RWPE1 (cell line): ENCODE measurements at regions not wholly inside any gene's neighbourhood (a gene's known extent, or its start where the extent isn't known, plus 50 kb on each side); places are given as distances from the start of the nearest gene placed in this dataset.

Experiments
- CTCF ChIA-PET: fragments of 350-600 bp; sonication (Branson Sonifier 250); formaldehyde crosslinking; extraction: SDS; loops from one replicate; lab custom pipeline; 2021; lab: Yijun Ruan, JAX
- POLR2A ChIA-PET: fragments of 400-600 bp; formaldehyde crosslinking; extraction: SDS; loops from one replicate; lab custom pipeline; 2020; ENCODE audit warnings: antibody characterized with exemption; ENCODE audit not compliant: low non-redundant PET; lab: Yijun Ruan, JAX
- DNase-seq: peaks from one replicate; pipeline ENCODE4 v3.0.0; 2012; ENCODE audit warnings: low spot score
- H3K27ac ChIP-seq: fragments of 450-650 bp; 2 replicates; pipeline ENCODE4 v1.5.1; 2017
- TF ChIP-seq, protein P1 (sequence below): fragments of 450-650 bp; conservative IDR thresholded peaks from 2 replicates; pipeline ENCODE4 v1.5.1; 2017; ENCODE audit warnings: low read depth, mild to moderate bottlenecking

DNA sequence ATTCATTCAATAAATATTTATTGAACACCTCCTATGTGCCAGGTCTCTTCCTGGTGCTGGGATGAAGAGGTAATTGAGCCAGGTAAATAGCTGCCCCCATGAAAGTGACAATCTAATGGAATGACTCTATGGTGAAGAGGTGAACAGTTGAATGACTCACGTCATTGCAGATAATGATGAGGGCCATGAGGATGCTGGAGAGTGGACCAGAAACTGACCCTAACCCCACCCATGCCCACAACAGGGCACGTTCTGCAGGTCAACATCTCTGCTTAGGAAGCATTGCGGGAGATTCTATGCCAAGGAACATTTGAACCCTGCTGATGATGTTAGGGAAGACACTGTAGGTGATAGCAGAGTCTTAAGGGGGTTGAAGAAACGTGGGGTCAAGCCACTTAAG lies 788.9 kb upstream of the TBX3 start:
- ChIA-PET POLR2A (no interaction called here), CTCF (no interaction called here)
- no peak overlapping the region for H3K27ac ChIP-seq
- TF ChIP-seq, protein P1, sequence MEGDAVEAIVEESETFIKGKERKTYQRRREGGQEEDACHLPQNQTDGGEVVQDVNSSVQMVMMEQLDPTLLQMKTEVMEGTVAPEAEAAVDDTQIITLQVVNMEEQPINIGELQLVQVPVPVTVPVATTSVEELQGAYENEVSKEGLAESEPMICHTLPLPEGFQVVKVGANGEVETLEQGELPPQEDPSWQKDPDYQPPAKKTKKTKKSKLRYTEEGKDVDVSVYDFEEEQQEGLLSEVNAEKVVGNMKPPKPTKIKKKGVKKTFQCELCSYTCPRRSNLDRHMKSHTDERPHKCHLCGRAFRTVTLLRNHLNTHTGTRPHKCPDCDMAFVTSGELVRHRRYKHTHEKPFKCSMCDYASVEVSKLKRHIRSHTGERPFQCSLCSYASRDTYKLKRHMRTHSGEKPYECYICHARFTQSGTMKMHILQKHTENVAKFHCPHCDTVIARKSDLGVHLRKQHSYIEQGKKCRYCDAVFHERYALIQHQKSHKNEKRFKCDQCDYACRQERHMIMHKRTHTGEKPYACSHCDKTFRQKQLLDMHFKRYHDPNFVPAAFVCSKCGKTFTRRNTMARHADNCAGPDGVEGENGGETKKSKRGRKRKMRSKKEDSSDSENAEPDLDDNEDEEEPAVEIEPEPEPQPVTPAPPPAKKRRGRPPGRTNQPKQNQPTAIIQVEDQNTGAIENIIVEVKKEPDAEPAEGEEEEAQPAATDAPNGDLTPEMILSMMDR = no peak
- no peak for DNase-seq

DNA sequence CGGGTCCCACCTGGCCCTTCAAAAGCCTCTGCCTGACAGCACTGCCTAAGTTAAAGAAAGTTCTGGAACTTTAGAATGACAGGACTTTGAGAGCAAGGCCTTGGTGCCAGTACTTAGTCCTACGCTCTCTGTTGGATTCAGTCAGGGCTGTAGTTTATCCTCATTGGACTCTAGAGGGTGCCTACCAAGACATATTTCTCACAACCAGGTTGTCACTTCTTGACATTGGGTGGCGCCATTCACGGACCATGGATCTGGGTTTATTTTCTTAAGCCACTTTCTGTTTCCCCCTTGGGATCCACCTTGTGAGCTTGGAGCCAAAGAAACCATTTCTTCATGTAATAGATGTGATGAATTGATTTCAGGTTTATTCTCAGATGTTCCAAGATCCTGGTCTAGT lies 787.0 kb upstream of the TBX3 start:
- H3K27ac ChIP-seq = no peak overlapping the region
- DNase-seq = no peak
- CTCF ChIA-PET = no interaction called here
- TF ChIP-seq, protein P1 = no peak
- POLR2A ChIA-PET = no interaction called here

DNA sequence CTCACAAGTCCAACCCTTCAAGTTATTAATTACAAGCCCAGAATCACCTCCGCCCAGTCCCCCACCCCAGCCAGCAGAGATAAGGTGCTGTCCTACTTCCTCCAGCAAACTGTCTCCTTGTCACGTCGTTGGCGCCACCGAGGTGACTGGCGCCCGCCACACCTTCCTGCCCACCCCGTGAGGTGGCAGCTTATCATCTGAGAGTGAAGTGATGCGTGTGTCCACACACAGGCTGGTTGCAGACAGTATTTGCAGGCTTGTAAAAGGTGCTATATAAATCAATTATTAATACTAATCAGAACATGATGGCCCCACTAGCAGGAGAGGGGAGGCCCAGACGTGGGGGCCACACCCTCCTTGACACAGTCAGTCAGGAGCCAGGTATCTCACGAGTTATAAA lies 786.6 kb upstream of the TBX3 start:
- no peak for DNase-seq
- POLR2A ChIA-PET = no interaction called here
- no peak overlapping the region for H3K27ac ChIP-seq
- TF ChIP-seq, protein P1 = no peak
- CTCF ChIA-PET = no interaction called here

DNA sequence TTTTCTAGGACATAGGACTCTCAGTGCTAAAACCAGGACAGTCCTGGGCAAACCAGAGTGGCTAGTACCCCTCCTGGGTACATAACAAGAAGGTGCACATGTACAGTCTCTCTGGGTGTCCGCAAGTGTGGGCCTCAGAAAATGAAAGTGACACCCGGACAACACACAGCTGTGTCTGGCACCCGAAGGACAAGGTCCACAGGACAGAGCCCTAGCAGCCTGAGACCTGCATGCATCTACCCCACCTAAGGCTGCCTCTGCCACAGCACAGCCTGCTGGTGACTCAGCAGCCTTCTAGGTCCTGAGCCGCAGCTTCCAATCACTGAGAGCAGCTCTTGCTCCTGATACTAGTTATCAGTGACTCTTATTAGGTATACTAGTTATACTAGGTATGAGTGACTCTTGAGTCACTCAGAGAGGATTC lies 784.1 kb upstream of the TBX3 start:
- CTCF ChIA-PET = no interaction called here
- no peak for DNase-seq
- POLR2A ChIA-PET = no interaction called here
- H3K27ac ChIP-seq = no peak overlapping the region
- TF ChIP-seq, protein P1 = no peak

DNA sequence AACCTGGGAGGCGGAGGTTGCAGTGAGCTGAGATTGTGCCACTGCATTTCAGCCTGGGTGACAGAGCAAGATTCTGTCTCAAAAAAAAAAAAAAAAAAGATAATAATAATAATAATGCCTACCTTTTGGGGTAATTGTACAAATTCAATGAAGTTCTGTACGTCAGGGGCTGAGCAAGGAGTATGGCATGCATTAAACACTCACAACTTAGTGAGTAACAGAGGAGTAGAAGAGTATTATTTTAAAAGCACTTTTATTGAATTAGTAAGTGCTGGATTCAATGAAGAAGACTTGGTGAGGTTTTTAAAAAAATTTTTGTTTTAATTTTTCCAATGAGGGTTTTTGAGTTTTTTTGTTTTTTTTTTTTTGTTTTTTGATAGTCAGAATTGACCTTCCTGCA lies 783.6 kb upstream of the TBX3 start:
- TF ChIP-seq, protein P1 = no peak
- POLR2A ChIA-PET = no interaction called here
- CTCF ChIA-PET = no interaction called here
- no peak overlapping the region for H3K27ac ChIP-seq
- no peak for DNase-seq

DNA sequence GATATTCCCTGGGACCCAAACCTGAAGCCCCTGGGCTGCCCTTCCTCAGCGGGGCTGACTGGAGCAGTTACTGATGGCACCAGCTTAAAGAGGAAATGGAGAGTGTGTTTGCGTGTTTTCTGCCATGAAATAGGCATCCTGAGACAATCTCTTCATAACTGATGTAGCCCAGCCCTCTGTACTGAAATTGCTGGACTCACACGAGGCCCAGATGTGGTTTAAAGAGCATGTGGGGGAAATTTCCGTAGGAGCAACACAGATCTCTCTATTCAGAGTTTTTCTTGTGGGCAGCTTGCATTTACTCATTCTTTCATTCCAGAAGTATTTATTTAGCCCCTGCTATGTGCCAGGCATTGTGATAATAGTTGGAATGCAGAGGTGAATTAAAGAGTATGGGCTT lies 782.1 kb upstream of the TBX3 start:
- H3K27ac ChIP-seq = no peak overlapping the region
- ChIA-PET POLR2A (no interaction called here), CTCF (no interaction called here)
- no peak for DNase-seq
- TF ChIP-seq, protein P1 = no peak

DNA sequence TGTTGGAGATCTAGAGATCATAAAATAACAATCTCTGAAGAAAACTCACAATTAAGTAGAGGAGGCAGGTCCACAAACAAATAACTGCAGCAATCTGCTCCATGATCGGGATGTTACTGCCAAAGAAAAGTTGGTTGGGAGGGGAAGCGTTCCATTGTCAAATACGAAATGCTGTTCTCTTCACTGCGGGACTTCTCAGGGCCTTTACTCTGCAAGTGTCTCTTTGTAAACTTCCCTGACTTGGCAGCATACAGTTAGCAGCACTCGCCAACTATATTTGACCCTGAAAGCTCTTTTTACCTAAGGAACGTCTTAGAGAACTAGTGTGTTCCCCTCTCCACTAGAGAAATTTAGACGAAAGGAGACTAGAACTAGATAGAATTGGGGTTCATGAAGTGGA lies 780.7 kb upstream of the TBX3 start:
- TF ChIP-seq, protein P1 = no peak
- no peak overlapping the region for H3K27ac ChIP-seq
- DNase-seq = no peak
- ChIA-PET POLR2A (no interaction called here), CTCF (interaction anchor here (0.7 kb wide), 1 partner anchor 195 kb away, joined by 3 read pairs; no protein-coding TSS in a partner anchor)
